ENCODE measurements at regions not wholly inside any gene's neighbourhood (a gene's known extent, or its start where the extent isn't known, plus 50 kb on each side); places are given as distances from the start of the nearest gene placed in this dataset.

DNA sequence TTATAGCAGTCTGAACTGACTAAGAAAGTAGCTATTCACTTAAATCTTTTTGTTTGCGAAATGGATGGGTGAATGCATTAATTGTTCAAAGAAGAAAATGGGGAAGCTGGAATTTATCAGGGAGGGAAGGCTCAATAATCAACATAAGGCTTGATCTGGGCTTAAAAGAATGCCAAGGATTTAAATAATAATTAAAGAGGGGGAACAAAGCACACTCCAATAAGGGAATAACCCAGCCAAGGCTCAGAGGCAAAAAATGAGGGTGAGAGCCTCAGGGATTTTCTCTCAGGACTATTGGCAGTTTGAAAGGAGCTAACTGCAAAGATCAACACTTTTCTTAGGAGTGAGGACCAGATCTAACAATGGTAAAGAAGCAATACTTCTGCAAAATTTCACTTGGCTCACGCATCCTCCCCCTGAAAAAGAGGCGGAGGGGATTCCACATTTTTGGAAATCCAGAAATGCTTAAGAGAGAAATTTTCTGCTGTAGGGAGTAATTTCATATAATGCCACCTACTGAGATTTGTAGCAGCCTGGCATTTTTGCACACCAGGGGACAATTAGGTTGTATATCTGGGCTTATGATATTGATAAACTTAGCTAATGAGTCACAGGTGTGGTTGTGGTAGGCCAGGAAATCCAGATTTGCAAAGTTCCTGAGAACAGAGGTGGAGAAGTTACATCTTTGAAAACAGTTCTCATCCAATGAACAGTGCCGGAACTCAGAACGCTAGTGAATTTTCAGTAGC lies 405.1 kb downstream of the TUSC7 start:
- TF ChIP-seq, protein P1, sequence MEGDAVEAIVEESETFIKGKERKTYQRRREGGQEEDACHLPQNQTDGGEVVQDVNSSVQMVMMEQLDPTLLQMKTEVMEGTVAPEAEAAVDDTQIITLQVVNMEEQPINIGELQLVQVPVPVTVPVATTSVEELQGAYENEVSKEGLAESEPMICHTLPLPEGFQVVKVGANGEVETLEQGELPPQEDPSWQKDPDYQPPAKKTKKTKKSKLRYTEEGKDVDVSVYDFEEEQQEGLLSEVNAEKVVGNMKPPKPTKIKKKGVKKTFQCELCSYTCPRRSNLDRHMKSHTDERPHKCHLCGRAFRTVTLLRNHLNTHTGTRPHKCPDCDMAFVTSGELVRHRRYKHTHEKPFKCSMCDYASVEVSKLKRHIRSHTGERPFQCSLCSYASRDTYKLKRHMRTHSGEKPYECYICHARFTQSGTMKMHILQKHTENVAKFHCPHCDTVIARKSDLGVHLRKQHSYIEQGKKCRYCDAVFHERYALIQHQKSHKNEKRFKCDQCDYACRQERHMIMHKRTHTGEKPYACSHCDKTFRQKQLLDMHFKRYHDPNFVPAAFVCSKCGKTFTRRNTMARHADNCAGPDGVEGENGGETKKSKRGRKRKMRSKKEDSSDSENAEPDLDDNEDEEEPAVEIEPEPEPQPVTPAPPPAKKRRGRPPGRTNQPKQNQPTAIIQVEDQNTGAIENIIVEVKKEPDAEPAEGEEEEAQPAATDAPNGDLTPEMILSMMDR (conservative IDR thresholded peaks at IDR 0.05; ENCODE audit: low read depth, low read length): no peak
- DNase-seq (ENCODE audit: low read depth): no peak
- no peak overlapping the region for H3K4me3 ChIP-seq (ENCODE audit: low read length)

DNA sequence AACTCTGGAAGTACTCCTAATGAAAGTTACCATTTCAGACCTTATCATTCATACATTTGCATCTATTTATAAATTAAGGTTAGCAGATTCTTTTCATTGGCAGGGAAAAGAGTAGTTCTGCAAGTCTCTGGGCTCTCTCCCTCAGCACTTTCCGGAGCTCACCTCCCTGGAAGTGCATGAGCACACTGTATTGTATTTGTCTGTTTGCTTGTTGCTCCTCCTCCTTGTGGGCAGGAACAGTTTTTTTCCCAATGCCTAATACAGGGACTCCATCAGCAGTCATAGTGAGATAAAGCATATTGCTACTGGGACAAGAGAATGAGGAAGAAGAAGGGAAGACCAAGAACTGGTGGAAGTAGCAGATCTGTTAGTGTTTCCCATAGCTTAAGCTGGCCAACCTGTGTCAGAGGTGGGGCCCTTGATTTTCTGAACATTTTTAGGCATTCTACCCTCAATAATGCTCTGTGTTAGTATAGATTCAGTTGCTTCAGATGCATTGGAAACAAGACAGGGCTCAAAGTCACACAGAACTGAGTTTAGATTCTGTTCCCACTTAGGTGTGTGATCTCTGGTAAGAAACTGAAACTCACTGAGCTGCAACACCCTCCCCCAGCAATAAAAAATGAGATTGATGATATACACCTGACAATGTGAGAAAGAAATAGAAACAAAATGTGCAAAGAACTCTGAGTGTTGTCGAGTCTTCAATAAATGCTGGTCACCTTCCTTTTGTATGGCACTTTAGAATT lies 407.8 kb downstream of the TUSC7 start:
- TF ChIP-seq, protein P1 (conservative IDR thresholded peaks at IDR 0.05; ENCODE audit: low read depth, low read length): no peak
- no peak overlapping the region for H3K4me3 ChIP-seq (ENCODE audit: low read length)
- no peak for DNase-seq (ENCODE audit: low read depth)

DNA sequence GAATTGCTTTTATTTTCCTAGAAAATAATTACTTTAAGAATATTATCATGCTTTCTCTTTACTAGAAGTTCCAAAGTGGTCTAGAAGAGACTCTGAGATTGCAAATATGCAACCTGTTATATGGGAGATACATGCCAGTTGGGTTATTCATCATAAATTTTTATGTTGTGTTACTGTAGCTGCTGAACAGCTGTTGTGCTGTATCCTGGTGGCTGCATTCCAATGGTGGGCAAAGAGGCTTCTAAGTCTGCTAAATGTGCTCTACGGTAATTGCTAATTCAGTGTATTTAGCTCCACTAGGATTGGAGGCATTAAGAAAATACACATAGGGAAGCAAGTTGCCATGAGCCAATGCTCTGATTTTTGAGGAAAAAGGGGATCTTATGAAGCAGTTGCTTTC lies 409.0 kb downstream of the TUSC7 start:
- TF ChIP-seq, protein P1 (conservative IDR thresholded peaks at IDR 0.05; ENCODE audit: low read depth, low read length): no peak
- no peak for DNase-seq (ENCODE audit: low read depth)
- H3K4me3 ChIP-seq (ENCODE audit: low read length): no peak overlapping the region

DNA sequence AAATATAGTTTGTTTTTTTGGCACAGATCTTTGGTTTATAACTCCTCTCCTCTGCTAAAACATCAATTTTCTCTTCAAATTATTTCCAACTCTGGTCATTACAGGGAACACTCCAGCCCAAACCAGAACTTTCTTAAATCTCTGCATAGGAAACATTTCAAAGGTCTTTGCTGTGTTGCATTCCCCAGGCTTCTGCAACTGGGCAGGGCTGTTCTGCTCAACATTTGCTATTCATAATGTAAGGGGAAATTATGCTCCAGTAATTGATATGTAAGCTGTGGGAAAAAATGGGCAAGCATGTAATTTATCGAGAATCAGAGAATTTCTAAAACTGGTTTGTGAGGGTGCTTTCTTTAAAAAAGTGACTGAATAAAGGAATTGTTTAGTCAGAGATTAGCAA lies 410.4 kb downstream of the TUSC7 start:
- DNase-seq (ENCODE audit: low read depth): no peak
- no peak overlapping the region for H3K4me3 ChIP-seq (ENCODE audit: low read length)
- TF ChIP-seq, protein P1 (conservative IDR thresholded peaks at IDR 0.05; ENCODE audit: low read depth, low read length): no peak

DNA sequence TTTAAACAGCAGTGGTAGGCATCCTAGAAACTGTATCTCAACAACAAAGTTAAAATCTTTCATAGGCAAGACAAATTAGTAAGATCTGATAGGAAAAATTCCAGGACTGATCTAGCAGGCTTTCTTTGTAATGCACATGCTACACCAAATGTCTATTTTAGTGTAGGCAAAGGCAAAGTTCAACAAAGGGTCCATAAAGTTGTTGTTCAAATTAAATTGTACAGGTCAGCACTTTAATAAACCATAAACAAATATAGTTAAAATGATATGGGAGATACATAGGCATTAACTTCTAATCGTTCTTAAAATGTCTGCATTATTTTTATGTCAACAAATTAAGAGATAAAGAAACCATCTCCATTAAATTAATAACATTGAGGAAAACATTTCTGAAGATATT lies 413.0 kb downstream of the TUSC7 start:
- no peak for DNase-seq (ENCODE audit: low read depth)
- TF ChIP-seq, protein P1 (conservative IDR thresholded peaks at IDR 0.05; ENCODE audit: low read depth, low read length): no peak
- no peak overlapping the region for H3K4me3 ChIP-seq (ENCODE audit: low read length)

DNA sequence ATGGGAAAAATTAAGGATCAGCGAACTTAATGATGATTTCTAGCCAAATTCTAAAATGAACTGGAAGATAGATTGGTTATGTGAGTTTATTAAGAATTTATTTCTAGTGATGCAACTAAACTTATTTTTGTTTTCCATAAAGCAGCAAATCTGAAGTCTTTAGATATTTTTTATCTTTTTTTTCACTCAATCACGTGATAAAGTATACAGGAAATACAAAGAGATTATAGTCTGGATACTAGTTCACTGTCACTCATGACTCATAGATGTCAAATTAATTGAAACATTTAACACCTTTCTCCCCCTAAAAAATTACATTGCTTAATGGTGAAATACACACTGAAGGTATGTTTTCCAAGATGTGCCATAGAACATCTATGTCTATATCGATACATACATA lies 416.9 kb downstream of the TUSC7 start:
- no peak for DNase-seq (ENCODE audit: low read depth)
- TF ChIP-seq, protein P1 (conservative IDR thresholded peaks at IDR 0.05; ENCODE audit: low read depth, low read length): no peak
- H3K4me3 ChIP-seq (ENCODE audit: low read length): no peak overlapping the region
